ENCODE measurements at regions not wholly inside any gene's neighbourhood (a gene's known extent, or its start where the extent isn't known, plus 50 kb on each side); places are given as distances from the start of the nearest gene placed in this dataset.
"Not testable (repeated sequence)": the region's sequence is repeated elsewhere in the genome, so short reads cannot be mapped to it uniquely, and the experiment has no call there.

GRCh38 chr9:87781331-87781730 is 55.4 kb downstream of the CTSL start:
- DNase-seq = no peak

- DNase-seq = no peak
Measured at GRCh38 chr9:87783180-87783579, 57.3 kb downstream of the CTSL start.

- not testable (repeated sequence) for DNase-seq
Measured at GRCh38 chr9:87785315-87785970, 59.5 kb downstream of the CTSL start.

GRCh38 chr9:87786423-87786822 is 60.5 kb downstream of the CTSL start:
- DNase-seq = no peak

GRCh38 chr9:87786876-87787275 is 61.0 kb downstream of the CTSL start:
- DNase-seq = no peak

GRCh38 chr9:87787735-87788134 is 61.8 kb downstream of the CTSL start:
- no peak for DNase-seq

- DNase-seq = peak in 1 of 4 experiments; percentile 21
Measured at GRCh38 chr9:87792831-87793288, 66.9 kb downstream of the CTSL start.

- DNase-seq = no peak
Measured at GRCh38 chr9:87793292-87793691, 67.4 kb downstream of the CTSL start.

- no peak for DNase-seq
Measured at GRCh38 chr9:87795178-87795577, 69.3 kb downstream of the CTSL start.

GRCh38 chr9:87796196-87796595 is 70.3 kb downstream of the CTSL start:
- DNase-seq = no peak

- DNase-seq = no peak
Measured at GRCh38 chr9:87798261-87798833, 72.4 kb downstream of the CTSL start.

GRCh38 chr9:87799503-87799902 is 73.6 kb downstream of the CTSL start:
- DNase-seq = no peak

- DNase-seq = no peak
Measured at GRCh38 chr9:87800456-87800855, 74.5 kb downstream of the CTSL start.

- DNase-seq = no peak
Measured at GRCh38 chr9:87801013-87801412, 75.1 kb downstream of the CTSL start.

- no peak for DNase-seq
Measured at GRCh38 chr9:87803166-87803565, 77.2 kb downstream of the CTSL start.

GRCh38 chr9:87803623-87804345 is 77.9 kb downstream of the CTSL start:
- DNase-seq = no peak

- no peak for DNase-seq
Measured at GRCh38 chr9:87805259-87805658, 77.4 kb upstream of the SPATA31E1 start.

- no peak for DNase-seq
Measured at GRCh38 chr9:87810008-87810407, 72.7 kb upstream of the SPATA31E1 start.

- no peak for DNase-seq
Measured at GRCh38 chr9:87810679-87811178, 71.9 kb upstream of the SPATA31E1 start.

- no peak for DNase-seq
Measured at GRCh38 chr9:87812375-87813118, 70.1 kb upstream of the SPATA31E1 start.

GRCh38 chr9:87813119-87813463 is 69.6 kb upstream of the SPATA31E1 start:
- DNase-seq = no peak

- no peak for DNase-seq
Measured at GRCh38 chr9:87816036-87816435, 66.6 kb upstream of the SPATA31E1 start.

GRCh38 chr9:87818308-87818707 is 64.4 kb upstream of the SPATA31E1 start:
- DNase-seq = no peak

Data from activated CD4-positive, CD25-positive, alpha-beta regulatory T cell (primary cell).